Suppressor macrophage treated with lipopolysaccharide for 1 hour (primary cell): ENCODE measurements at regions not wholly inside any gene's neighbourhood (a gene's known extent, or its start where the extent isn't known, plus 50 kb on each side); places are given as distances from the start of the nearest gene placed in this dataset.

Experiments
- DNase-seq, 3 donors: peaks; one replicate each; pipeline ENCODE4 v3.0.0-alpha.2; 2020 to 2022

DNA sequence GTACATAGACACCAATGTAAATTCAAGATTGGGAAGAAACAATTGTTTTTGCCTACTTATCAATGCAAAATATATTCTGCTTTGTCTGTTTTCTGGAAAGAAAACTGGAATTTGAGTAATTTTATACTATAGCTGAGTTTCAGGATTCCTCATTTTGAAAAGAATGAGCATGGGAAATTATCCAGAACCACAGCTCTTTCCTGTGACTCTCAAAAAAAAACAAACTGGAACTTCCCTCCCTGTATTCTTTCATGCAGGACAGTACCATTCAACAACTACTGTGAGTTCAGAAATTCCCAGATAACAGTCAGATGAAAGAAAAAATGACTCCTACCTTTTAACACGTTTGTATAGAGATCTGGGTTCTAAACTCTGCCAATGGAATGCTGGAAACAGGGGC, 372.4 kb downstream of the TGFB2 start:
- DNase-seq: no peak

DNA sequence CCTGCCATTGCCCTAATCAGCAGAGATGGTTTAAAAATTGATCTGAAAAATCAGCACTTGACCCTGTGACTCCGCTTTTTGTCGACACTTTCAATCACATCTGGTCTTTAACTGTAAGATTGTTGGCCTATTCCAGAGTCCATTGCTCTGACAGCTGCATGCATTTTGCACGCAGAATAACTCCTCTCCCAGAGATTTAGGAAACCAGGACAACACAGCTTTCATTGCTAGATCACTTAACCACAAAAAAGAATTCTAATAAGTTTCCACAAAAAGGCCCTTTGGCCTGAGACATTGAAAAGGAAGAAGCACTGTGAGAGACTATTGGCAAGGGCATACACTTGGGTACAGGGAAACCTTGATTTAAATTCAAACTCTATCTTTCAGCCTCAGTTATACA, 373.1 kb downstream of the TGFB2 start:
- no peak for DNase-seq

- DNase-seq: no peak
These were observed 373.8 kb downstream of the TGFB2 start for GRCh38 chr1:218718977-218719376.

DNA sequence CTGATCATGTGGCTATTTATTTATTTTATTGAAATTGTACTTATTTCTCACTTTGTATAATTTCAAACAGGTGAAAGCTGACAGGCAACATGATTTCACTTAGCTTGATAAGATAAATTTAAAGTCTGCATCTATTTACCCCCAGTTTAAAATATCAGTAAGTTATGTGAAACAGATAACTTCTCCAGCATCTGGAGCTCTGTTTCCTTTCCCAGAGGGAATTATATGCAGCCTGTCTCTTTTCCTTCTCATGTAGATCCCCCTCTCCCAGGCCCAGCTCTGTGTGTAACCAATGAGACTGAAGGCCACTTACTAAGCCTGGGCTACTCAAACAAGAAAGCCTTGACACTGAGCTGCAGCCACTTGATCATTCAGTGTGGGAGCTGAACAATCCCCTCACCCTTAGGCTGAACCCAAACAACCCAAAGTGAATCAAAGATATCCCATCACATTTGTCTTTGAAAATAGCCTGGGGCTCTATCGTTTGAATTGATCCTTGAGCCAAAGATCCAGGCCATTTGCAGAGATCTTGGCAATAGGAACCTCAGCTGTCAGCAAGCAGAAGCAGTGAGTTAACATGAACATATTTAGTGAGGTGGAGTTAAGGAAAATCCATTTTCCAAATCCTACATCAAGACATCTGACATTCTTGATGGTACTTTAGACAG, 383.9 kb downstream of the TGFB2 start:
- no peak for DNase-seq

GRCh38 chr1:218735436-218736032, 390.4 kb downstream of the TGFB2 start:
- no peak for DNase-seq

DNA sequence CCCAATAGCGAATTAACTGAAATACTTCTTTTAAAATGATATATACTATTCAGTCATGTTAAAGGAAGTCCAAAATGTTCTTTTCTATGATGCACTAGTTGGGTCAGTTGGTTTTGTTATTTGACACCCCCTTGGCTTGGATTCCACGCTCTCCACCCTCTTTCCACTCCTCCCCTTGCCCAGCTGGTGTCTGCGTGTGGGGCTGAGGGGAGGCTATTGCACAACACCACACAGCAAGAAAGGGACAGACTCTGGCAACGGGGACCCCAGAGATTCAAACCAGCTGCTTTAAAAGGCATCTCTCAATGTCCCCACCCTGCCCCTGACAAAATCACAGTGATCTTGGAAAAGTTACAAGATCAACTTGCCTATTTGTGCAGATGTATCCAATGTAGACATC, 394.3 kb downstream of the TGFB2 start:
- DNase-seq: no peak

DNA sequence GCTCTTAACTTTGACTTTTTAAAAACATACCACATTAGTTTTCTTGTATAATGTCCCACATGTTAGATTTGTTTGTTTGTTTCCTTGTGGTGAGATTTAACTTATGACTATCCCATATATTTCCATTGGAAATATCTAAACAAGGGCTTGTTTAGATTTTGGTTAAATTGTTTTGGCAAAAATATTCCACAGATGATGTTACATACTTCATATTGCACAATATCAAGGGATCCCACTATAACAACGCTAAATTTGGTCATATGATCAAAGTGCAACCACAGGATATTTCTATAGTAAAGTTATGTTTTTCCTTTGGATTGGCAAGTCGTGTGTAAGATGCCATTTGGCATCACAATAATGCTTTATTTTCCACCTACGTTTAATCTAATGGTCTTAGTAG, 396.7 kb downstream of the TGFB2 start:
- no peak for DNase-seq

DNA sequence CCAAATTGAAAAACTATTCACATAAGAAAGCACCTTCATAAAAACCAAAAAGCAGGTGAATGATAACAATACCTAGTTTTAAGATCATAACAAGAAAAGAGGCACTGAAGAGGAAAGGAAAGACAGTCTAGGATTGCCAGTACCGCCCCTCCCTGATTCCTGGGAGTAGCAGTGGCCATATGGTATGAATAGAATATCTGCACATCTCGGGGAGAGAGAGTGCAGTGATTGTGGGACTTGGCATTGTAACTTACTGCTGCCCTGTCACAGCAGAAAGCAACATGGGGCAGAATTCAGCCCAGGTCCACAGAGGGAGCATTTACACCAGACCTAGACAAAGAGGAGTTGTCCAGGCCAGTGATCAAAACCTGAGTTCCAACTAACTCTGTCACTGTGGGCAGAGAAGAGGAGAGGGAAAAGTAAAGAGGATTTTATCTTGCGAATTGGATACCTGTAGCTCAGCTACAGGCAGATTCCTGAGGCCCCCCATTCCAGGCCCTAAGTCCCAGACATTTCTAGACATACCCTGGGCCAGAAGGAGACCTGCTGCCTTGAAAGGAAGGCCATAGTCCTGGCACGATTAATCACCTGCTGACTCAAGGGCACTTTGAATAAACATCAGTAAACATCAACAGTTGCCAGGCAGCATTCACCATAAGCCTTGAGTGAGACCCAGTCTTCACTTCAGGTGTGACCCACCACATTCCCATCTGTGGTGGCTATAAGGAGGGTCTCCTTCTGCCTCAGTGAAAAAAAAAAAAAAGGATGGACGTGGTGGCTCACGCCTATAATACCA, 397.5 kb downstream of the TGFB2 start:
- no peak for DNase-seq

DNA sequence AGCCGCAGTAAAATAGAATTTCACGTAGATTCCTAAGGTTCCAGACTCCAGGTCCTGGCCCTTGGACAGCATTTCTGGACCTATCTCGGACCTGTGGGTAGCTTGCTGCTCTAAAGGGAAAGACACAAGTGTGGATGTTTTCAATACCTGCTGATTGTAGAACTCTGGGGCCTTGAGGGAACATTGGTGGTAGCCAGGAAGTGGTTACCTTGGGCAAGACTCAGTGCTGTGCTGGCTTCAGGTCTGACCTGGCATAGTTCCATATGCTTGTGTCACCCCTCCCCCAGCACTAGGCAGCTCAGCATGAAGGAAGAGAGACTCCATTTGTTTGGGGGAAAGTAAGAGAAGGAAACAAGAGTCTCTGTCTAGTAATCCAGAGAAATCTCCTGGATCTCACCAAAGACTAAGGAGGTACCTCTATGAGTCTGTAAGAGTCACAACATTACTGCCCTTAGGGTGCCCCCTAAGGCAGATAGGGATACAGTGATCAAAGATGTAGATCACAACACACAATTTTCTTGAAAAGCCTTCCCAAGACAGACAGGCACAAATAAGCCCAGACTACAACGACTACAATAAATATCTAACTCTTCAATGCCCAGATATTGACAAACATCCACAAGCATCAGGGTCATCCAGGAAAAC, 398.8 kb downstream of the TGFB2 start:
- no peak for DNase-seq

DNA sequence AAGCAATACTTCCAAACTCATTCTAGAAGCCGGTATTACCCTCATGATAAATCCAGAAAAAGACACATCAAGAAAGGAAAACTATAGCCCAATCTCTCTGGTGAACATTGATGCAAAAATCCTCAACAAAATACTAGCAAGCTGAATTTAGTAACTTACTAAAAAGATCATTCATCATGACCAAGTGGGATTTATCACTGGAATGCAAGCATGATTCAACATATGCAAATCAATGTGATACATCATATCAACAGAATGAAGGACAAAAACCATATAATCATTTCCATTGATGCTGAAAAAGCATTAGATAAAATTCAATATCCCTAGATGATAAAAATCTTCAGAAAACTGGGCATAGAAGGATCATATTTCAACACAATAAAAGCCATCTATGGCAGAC, 402.9 kb downstream of the TGFB2 start:
- DNase-seq: no peak

GRCh38 chr1:218750216-218750970, 405.3 kb downstream of the TGFB2 start:
- DNase-seq: no peak

DNA sequence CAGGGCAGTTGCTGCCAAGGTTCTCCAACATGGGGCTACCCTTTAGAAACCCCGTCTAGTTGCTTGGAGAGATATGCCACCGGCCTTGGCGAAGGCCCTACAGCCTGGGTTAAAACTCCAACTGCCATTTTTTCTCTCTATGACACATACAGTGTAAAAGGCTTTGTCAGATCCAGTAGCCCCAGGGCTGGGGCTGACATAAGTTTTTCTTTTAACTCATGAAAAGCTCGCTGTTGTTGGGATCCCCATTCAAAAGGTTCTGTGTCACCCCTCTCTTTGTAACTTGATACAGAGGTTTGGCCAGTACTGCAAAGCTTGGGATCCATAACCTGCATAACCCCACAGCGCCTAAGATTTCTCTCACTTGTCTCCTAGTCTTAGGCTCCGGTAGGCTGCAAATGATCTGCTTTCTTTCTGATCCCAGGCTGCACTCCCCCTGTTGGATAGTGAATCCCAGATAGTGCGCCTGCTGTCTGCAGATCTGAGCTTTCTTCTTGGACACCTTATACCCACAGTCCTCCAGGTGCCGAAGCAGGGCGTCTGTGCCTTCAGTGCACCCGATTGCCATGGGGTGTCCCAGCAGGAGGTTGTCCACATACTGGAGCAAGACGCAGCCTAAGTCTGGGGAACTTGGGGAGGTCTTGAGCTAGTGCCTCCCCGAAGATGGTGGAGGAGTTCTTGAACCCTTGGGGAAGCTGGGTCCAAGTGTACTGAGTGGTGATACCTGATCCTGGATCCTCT, 406.2 kb downstream of the TGFB2 start:
- DNase-seq: no peak

GRCh38 chr1:218752126-218752525, 407.0 kb downstream of the TGFB2 start:
- DNase-seq: no peak

DNA sequence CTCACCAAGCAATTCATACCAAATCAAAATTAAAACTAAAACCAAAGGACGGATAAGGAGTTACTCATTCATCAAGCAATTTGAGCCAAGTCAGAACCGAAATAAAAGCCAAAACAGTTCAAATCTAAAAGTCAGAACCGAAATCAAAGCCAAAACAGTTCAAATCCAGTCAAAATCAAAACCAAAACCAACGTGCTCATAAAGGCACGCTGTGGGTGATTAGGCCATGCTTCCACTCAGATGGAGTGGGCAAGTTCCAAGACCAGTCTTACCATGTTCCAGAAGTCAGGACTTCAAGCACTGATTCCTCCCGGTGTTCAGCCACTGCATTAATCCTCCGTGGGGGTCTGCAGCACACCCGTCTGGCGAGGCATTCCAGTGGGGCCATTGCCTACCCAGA, 409.3 kb downstream of the TGFB2 start:
- no peak for DNase-seq

DNA sequence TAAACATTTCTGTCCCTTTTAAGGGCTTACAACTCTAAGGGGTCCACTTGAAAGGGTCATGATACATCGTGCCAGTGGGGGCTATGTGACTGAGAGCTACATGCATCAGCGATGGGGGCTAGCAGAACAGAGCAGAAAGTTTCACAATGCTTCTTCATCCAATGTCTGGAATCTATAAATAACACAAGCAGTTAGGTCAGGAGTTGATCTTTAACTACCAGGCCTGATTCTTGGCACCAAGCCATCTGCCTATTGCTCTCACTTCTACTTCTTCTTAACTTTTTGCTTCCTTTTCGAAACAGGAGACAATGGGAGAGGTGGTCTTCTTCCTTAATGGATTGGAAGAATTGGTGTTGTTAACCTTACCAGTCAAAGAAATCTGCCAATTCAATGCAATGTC, 410.0 kb downstream of the TGFB2 start:
- DNase-seq: no peak

DNA sequence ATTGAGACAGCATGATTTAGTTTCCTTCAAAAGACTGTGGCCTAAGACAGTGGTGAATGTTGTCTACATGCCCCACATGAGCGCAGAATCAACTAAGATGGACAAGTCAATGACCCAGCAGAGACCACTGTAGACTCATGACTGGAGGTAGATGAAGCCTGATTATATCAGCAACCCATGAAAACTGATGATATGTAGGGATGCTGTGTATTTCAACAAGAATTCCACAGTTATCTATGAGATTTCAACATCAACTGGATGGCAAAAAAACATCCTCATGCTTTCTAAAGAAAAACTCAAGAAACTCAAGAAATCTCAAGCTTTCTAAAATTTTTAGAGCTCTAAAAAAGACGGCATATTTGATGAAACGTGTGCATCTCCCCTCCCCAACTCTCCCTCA, 413.9 kb upstream of the LYPLAL1 start:
- no peak for DNase-seq

DNA sequence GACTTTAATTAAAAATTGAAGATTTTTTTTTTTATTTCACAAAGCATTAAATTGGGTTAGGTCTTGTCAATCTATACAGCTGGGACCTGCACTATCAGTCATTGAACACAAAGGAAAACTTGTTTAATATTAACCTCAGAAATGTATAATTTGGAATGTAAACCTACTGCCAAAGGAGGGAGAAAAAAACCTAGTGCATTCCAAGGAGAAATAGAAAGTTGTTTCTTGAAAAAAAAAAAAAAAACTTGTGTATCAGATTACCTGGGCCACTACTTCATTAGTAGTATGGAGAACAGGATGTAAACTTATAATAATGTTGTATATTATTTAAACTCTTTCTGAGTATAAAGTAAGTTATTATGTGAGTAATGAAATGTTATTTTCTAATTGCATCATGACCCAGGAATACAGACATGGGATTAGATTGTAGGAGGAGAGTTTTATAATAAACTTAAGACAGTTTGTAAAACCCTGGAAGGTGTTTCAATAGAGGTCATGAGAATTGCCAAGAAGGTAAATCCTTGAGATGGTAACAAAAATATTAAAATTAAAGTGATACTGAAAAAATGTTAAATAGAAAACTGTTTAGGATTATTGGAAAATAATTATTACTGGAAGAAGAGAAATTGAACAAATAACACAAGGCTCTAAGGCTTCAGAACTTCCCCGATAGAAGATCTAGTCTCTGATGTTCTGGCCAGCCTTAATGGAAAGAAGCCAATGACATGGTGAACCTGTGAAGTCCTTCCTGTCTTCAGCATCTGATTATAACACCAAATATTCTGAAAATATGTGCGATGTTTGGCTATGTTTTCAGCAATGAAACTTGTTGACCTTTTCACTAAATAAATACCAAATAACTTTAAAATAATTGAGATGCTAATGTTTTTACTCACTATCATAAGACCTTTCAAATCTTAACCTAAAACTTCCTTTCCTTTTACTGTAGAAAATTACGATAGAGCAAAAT, 412.8 kb upstream of the LYPLAL1 start:
- DNase-seq: no peak

GRCh38 chr1:218763538-218763937, 410.1 kb upstream of the LYPLAL1 start:
- no peak for DNase-seq

GRCh38 chr1:218765753-218766152, 407.9 kb upstream of the LYPLAL1 start:
- no peak for DNase-seq

- DNase-seq: no peak
These were observed 401.7 kb upstream of the LYPLAL1 start for GRCh38 chr1:218771931-218772330.

DNA sequence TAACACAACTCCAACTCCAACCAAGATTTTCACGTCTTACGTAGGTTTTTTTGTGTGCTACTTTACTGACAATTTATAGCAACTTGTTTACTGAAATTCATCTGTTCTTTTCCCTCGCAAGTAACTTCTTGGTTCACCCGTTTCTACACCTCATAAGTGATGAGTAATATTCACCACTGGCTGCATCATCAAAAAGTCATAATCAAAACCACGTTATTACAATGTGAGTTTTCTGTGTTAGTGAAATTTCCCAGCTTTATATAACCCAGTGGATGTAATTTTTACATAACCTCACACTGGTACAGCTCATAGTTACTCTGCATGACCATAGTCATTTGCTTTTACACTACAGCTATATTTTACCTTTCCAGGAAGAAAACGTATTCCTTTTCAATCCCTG, 401.1 kb upstream of the LYPLAL1 start:
- no peak for DNase-seq
